GM18858 (cell line): ENCODE measurements at regions not wholly inside any gene's neighbourhood (a gene's known extent, or its start where the extent isn't known, plus 50 kb on each side); places are given as distances from the start of the nearest gene placed in this dataset.

Experiments used
- ATAC-seq: cut with Tn5 transposase; IDR thresholded peaks from one replicate; pipeline ENCODE4 v1.9.1; 2021; ENCODE audit not compliant: unreplicated experiment

GRCh38 chr3:170732660-170733245 lies 137.2 kb downstream of the RPL22L1 start:
- no peak for ATAC-seq

GRCh38 chr3:170731281-170731680 lies 138.7 kb downstream of the RPL22L1 start:
- no peak for ATAC-seq

GRCh38 chr3:170730071-170730812 lies 139.8 kb downstream of the RPL22L1 start:
- ATAC-seq: no peak

DNA sequence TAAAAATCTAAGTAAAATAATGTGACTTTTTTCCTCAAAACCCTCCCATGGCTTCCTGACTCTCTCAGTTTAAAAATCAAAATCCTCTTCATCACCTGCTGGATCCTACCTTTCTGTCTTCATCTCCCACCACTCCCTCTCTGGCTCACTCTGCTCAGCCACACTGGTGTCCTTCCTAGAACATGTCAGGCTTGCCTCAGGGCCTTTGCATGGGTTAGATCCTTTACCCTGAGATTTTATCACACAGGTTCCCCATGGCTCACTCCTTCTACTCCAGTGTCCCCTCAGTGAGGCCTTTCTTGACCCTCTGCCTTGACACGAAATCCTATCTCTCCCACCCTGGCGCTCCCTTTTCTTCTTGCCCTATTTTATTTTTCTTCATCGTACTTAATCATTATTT lies 141.8 kb downstream of the RPL22L1 start:
- ATAC-seq: no peak

- ATAC-seq: no peak
Measured at GRCh38 chr3:170727754-170728153, 141.9 kb upstream of the SLC7A14 start.

GRCh38 chr3:170726976-170727661 lies 141.2 kb upstream of the SLC7A14 start:
- ATAC-seq: no peak

DNA sequence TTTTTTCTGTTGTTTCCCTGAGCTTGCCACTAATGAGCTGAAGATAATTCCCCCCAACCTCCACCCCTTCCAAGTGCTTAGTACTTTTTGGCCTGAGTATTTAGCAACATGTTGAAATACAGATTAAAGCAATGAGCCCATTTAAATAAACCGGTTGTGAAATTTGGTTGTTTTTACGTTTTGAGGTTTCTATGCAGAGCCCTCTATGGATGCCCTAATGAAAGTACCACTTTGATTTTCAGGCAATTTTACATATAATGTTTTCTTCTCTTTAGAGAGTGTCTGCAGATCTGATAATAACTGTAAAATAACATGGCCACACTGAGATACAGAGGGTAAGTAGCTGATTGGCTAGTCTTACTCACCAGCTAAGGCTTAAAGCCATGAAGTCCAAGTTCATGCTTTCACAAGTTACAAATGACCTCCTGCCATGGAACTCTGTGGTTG lies 139.4 kb upstream of the SLC7A14 start:
- no peak for ATAC-seq

GRCh38 chr3:170724599-170725280 lies 138.9 kb upstream of the SLC7A14 start:
- ATAC-seq: no peak

- no peak for ATAC-seq
Measured at GRCh38 chr3:170723241-170723640, 137.4 kb upstream of the SLC7A14 start.

DNA sequence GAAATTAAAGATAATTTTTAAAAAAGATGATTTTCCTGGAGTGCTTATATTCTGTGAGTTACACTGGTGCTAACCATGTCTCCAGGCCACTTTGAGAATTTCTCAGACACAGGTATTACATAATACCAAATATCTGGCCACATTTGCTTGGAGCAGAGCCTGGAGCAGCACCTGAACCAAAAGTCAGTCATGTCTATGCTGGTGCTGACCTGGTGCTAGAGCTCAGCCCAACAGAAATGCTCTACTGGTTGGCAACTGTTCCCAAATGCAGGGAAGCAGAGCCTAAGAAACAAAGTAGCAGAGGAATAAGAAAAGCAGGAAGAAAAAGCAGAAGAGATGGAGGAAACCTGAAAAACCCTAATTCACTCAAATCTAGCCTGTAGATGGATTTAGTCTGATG lies 135.7 kb upstream of the SLC7A14 start:
- no peak for ATAC-seq

DNA sequence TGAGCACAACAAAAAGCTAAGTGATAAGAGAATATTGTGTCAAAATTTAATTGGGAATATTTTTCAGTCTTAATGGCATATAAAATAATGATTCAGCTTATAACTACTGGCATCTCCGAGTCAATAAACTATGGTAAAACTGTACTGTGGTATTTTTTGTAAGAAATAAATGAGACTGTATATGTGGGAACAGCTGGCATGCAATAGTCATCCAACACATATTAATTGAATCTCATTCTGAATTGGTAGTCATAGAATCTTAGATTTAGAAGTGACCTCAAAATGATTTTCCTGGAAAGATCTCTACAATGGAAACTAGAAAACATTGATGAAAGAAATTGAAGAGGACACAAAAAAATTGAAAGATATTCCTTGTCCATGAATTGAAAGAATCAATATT lies 133.4 kb upstream of the SLC7A14 start:
- ATAC-seq: no peak

DNA sequence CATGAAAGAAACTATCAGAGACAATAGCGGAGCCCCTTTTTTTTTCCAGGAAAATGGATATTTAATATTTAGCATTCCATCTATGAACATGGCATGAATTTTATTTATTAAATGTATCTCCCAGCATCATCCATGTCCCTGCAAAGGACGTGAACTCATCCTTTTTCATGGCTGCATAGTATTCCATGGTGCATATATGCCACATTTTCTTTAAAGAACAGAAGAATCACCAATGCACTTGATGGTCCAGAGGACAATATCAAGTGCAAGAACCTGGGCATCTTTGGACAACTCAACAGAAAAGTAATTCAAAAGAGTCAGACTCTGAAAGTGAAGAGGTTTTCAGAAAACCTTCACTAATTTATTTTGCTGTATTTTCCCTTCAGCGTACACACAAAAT lies 133.0 kb upstream of the SLC7A14 start:
- ATAC-seq: no peak

DNA sequence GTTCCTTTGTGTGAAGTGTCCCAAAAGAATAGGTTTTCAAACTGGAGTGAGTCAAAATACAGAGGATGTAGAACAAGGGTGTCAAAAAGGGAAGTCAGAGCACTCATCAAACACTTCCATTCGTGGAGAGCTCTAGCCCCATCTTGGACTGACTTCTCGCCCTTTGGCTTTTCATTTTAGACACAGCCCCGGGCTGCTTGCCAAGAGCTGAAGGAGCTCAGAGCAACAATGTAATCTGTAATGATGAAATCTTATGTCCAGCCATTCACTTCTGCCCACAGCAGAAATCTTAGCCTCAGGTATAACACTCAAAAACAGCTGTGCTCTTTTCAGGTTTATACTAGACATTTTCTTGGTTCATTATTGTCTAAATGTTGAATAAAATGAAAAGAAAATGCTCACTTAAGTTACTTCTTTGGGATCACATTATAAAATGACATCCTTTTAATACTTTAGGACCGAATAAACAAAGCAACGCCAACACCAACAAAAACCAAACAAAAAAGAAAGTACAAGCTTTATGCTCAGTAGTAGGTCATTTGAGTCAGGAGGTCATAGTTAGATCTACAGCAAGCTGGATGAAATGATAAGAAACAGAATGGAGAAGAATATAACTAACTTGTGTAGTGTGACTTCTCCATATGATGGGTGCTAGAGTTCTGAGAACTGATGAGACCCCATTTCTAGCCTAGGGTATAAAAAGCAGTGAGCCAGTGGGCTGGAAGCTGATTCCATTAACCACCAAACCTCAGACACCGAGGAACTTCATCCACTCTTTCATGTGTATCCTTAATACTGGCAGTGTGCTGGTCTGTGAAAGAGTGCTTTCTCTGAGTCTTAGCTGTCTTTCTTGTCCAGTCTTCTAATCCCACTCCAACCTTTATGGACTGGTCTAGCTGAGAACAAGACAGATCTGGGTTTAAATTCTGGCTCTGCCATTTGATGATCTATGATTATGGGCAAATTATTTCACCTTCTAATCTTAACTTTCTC lies 131.8 kb upstream of the SLC7A14 start:
- ATAC-seq: no peak

DNA sequence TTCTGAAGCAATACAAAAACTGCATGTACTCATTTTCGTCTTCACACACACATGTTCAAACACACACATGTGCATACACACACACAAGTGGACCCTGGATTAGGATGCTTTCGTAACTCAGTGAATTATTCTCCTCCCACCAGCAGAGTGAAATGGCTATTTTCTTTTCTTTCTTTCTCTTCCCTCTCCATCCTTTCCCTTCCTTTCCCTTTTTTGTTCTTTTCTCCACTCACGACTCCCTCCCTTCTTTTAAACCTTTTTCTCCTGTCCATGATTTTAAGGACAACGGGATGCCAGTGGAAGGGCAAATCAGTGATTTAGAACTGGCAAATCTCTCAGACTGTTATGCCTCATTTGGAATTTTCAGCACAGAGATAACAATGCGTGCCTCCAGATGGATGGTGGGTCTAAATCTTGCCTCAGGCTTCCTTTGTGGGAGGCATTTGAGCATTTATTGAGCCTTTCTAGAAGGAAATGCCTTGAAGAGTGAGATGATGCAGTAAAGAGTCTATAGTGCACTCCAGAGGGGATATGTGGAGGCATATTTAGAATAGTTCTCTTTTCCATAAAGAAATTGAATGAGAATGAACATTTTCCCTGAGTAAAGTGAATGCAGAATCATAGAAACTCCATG lies 130.4 kb upstream of the SLC7A14 start:
- ATAC-seq: no peak

GRCh38 chr3:170714562-170715535 lies 129.0 kb upstream of the SLC7A14 start:
- ATAC-seq: no peak

GRCh38 chr3:170714122-170714521 lies 128.2 kb upstream of the SLC7A14 start:
- no peak for ATAC-seq

- ATAC-seq: no peak
Measured at GRCh38 chr3:170713653-170714052, 127.8 kb upstream of the SLC7A14 start.

GRCh38 chr3:170712798-170713197 lies 126.9 kb upstream of the SLC7A14 start:
- ATAC-seq: no peak

GRCh38 chr3:170712336-170712735 lies 126.5 kb upstream of the SLC7A14 start:
- ATAC-seq: no peak
